Calu3 (cell line): ENCODE measurements at regions not wholly inside any gene's neighbourhood (a gene's known extent, or its start where the extent isn't known, plus 50 kb on each side); places are given as distances from the start of the nearest gene placed in this dataset.

Experiments used
- BruUV-seq: library from RNA; stranded (reverse); fragments of 400-500 nt; replicated peaks from 2 replicates; lab custom pipeline; 2021; lab: Mats Ljungman, UMichigan
- CTCF ChIA-PET: fragments of 300-600 bp; sonication (Branson Sonifier 250); formaldehyde crosslinking; loops from one replicate; lab custom pipeline; 2022; ENCODE audit warnings: antibody characterized with exemption; lab: Charles Lee
- DNase-seq: peaks from one replicate; pipeline ENCODE4 v3.0.0; 2022
- H3K27ac Mint-ChIP-seq: one replicate; pipeline ENCODE4 v1.8.0; 2022; ENCODE audit warnings: mixed read lengths; ENCODE audit not compliant: unreplicated experiment
- H3K27me3 Mint-ChIP-seq: one replicate; pipeline ENCODE4 v1.8.0; 2022; ENCODE audit warnings: mixed read lengths; ENCODE audit not compliant: unreplicated experiment
- H3K36me3 Mint-ChIP-seq: one replicate; pipeline ENCODE4 v1.8.0; 2022; ENCODE audit warnings: mild to moderate bottlenecking, moderate library complexity, mixed read lengths; ENCODE audit not compliant: insufficient read depth, unreplicated experiment
- H3K4me1 Mint-ChIP-seq: one replicate; pipeline ENCODE4 v1.8.0; 2022; ENCODE audit warnings: mild to moderate bottlenecking, low read depth, mixed read lengths; ENCODE audit not compliant: unreplicated experiment
- H3K4me3 Mint-ChIP-seq: one replicate; pipeline ENCODE4 v1.8.0; 2022; ENCODE audit warnings: mild to moderate bottlenecking, low read depth, moderate library complexity, mixed read lengths; ENCODE audit not compliant: unreplicated experiment
- H3K9me3 Mint-ChIP-seq: one replicate; pipeline ENCODE4 v1.8.0; 2022; ENCODE audit warnings: low read depth, mixed read lengths; ENCODE audit not compliant: unreplicated experiment
- intact Hi-C: fragments of 100-400 bp; cut with micrococcal nuclease; formaldehyde crosslinking; loops from one replicate; pipeline ENCODE4 v1.10.0; 2022; ENCODE audit not compliant: unreplicated experiment
- TF ChIP-seq, protein P1 (sequence below): fragments of 200-600 bp; IDR thresholded peaks from one replicate; pipeline ENCODE4 v1.8.0; 2022; ENCODE audit warnings: antibody characterized with exemption; ENCODE audit not compliant: unreplicated experiment

DNA sequence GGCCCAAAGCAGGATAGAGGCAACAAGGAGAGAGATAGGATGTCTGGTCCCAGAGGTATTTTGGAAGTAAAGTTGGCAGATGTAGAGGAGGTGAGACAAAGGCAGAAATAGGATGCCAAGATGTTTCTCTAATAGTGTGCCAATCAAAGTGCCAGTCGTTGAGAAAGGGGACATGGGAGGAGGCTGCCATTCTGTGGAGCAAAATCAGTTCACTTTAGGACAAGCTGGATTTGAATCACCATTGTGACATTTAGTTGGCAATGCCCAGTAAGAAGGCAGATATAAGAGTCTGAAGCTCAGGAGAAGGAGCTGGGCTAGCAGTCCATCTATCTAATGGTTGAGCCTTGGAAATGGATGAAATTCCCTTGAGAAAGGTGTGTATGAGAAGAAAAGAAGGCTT, 53.8 kb downstream of the ADRB2 start:
- Mint-ChIP-seq H3K36me3 (peaks cover 5% of the 10 kb centered on the region), H3K4me1 (peaks cover 8% of the 10 kb centered on the region), H3K27ac (no peak overlapping the region), H3K9me3 (peaks cover 2% of the 10 kb centered on the region), H3K27me3 (no peaks in the 10 kb centered on the region), H3K4me3 (no peak overlapping the region)
- CTCF ChIA-PET, result interaction anchor here (0.7 to 1.1 kb wide), 2 partner anchors 12 to 281 kb away, joined by 3 to 4 read pairs; no protein-coding TSS in a partner anchor
- intact Hi-C loops, result no loop called here
- DNase-seq, result no peak
- no TSS peak for BruUV-seq
- TF ChIP-seq, protein P1, sequence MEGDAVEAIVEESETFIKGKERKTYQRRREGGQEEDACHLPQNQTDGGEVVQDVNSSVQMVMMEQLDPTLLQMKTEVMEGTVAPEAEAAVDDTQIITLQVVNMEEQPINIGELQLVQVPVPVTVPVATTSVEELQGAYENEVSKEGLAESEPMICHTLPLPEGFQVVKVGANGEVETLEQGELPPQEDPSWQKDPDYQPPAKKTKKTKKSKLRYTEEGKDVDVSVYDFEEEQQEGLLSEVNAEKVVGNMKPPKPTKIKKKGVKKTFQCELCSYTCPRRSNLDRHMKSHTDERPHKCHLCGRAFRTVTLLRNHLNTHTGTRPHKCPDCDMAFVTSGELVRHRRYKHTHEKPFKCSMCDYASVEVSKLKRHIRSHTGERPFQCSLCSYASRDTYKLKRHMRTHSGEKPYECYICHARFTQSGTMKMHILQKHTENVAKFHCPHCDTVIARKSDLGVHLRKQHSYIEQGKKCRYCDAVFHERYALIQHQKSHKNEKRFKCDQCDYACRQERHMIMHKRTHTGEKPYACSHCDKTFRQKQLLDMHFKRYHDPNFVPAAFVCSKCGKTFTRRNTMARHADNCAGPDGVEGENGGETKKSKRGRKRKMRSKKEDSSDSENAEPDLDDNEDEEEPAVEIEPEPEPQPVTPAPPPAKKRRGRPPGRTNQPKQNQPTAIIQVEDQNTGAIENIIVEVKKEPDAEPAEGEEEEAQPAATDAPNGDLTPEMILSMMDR, result no peak

GRCh38 chr5:148880696-148881095, 54.3 kb downstream of the ADRB2 start:
- H3K27me3 Mint-ChIP-seq, result no peaks in the 10 kb centered on the region
- H3K9me3 Mint-ChIP-seq, result peaks cover 2% of the 10 kb centered on the region
- TF ChIP-seq, protein P1, result no peak
- H3K4me1 Mint-ChIP-seq, result peaks cover 8% of the 10 kb centered on the region
- BruUV-seq, result no TSS peak
- peaks cover 5% of the 10 kb centered on the region for H3K36me3 Mint-ChIP-seq
- DNase-seq, result no peak
- intact Hi-C loops, result no loop called here
- CTCF ChIA-PET, result interaction anchor here (0.7 to 1.1 kb wide), 2 partner anchors 13 to 281 kb away, joined by 3 to 4 read pairs; no protein-coding TSS in a partner anchor
- H3K27ac Mint-ChIP-seq, result no peak overlapping the region
- H3K4me3 Mint-ChIP-seq, result no peak overlapping the region

GRCh38 chr5:148882332-148882731, 55.9 kb downstream of the ADRB2 start:
- Mint-ChIP-seq H3K36me3 (no peaks in the 10 kb centered on the region), H3K4me3 (no peak overlapping the region), H3K27me3 (no peaks in the 10 kb centered on the region), H3K27ac (no peak overlapping the region), H3K4me1 (peaks cover 8% of the 10 kb centered on the region), H3K9me3 (peaks cover 2% of the 10 kb centered on the region)
- intact Hi-C loops, result no loop called here
- TF ChIP-seq, protein P1, result no peak
- CTCF ChIA-PET, result interaction anchor here (0.7 kb wide), 2 partner anchors 33 to 226 kb away, joined by 3 read pairs; no protein-coding TSS in a partner anchor
- BruUV-seq, result no TSS peak
- DNase-seq, result no peak

DNA sequence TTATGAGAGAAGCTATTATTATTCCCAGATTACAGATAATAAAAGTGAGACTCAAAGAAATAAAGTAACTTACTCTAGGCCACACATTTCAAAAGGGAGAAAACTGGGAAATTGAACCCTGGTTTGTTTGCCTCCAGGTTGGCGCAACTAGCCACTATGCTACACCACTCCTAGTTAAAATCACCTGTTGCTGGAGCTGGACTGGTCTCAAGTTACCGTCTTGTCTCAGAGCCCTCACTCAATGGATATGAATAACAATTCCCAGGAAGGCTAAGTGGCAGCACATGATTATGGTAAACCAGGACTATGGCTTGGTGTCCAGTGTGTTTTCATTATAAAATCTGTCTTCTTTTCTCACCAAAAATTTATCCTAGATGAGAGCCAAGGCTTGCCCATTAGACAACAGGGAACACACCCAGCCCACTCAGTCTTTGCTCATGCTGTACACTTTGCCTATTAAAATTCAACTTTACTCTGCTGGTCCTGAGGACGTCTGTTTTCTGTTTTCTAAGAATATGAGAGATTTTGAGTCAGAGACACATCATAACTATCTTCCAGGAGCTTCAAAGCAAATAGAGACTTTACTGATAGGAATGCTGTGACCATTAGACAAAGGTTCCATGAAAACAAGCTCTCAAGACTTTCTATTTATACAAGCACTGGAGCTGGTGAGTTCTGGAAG, 58.1 kb downstream of the ADRB2 start:
- no peak for DNase-seq
- TF ChIP-seq, protein P1, result no peak
- Mint-ChIP-seq H3K4me1 (peaks cover 8% of the 10 kb centered on the region), H3K4me3 (no peak overlapping the region), H3K36me3 (no peaks in the 10 kb centered on the region), H3K9me3 (peaks cover 9% of the 10 kb centered on the region), H3K27me3 (no peaks in the 10 kb centered on the region), H3K27ac (no peak overlapping the region)
- CTCF ChIA-PET, result no interaction called here
- BruUV-seq, result no TSS peak
- intact Hi-C loops, result no loop called here
